DOHH2 (cell line): ENCODE measurements at regions not wholly inside any gene's neighbourhood (a gene's known extent, or its start where the extent isn't known, plus 50 kb on each side); places are given as distances from the start of the nearest gene placed in this dataset.

Experiments used
- H3F3A ChIP-seq: fragments of 200-600 bp; sonication (generic), shearing (Covaris generic); 2 replicates; pipeline ENCODE4 v1.6.0; 2016; ENCODE audit warnings: antibody characterized with exemption, mild to moderate bottlenecking; ENCODE audit not compliant: control insufficient read depth, insufficient read depth
- H3K27ac ChIP-seq: fragments of 200-600 bp; sonication (generic); 2 replicates; pipeline ENCODE4 v1.5.1; 2014; ENCODE audit warnings: low read depth, mild to moderate bottlenecking, low read length, moderate library complexity
- H3K27me3 ChIP-seq: fragments of 200-600 bp; sonication (generic); 2 replicates; pipeline ENCODE4 v1.6.1; 2014; ENCODE audit warnings: mild to moderate bottlenecking, low read length, mixed read lengths; ENCODE audit not compliant: control insufficient read depth
- H3K36me3 ChIP-seq: fragments of 200-600 bp; sonication (generic); 2 replicates; pipeline ENCODE4 v1.6.1; 2014; ENCODE audit warnings: mild to moderate bottlenecking, low read length, moderate library complexity, mixed read lengths; ENCODE audit not compliant: control insufficient read depth
- H3K4me1 ChIP-seq: fragments of 200-600 bp; sonication (generic); 2 replicates; pipeline ENCODE4 v1.6.1; 2014; ENCODE audit warnings: mild to moderate bottlenecking, low read length, mixed read lengths; ENCODE audit not compliant: control insufficient read depth
- H3K4me2 ChIP-seq: fragments of 200-600 bp; sonication (generic); 2 replicates; pipeline ENCODE4 v1.6.0; 2014; ENCODE audit warnings: mild to moderate bottlenecking, low read length, moderate library complexity
- H3K4me3 ChIP-seq: fragments of 200-600 bp; sonication (generic); 2 replicates; pipeline ENCODE4 v1.5.1; 2014; ENCODE audit warnings: mild to moderate bottlenecking, low read length, mixed read lengths
- H3K79me2 ChIP-seq: fragments of 200-600 bp; sonication (generic); 2 replicates; pipeline ENCODE4 v1.6.1; 2014; ENCODE audit warnings: mild to moderate bottlenecking, low read length, mixed read lengths; ENCODE audit not compliant: control insufficient read depth
- H3K9me2 ChIP-seq: fragments of 200-600 bp; sonication (generic); replicated peaks from 2 replicates; pipeline ENCODE4 v1.6.1; 2014; ENCODE audit warnings: mild to moderate bottlenecking, low read length, mixed read lengths; ENCODE audit not compliant: control insufficient read depth
- H3K9me3 ChIP-seq: fragments of 200-600 bp; sonication (generic); 2 replicates; pipeline ENCODE4 v1.6.1; 2014; ENCODE audit warnings: antibody characterized with exemption, low read length, mixed read lengths; ENCODE audit not compliant: control insufficient read depth, insufficient read depth
- H4K20me1 ChIP-seq: fragments of 200-600 bp; sonication (generic); 2 replicates; pipeline ENCODE4 v1.6.0; 2014; ENCODE audit warnings: low read depth, mild to moderate bottlenecking, antibody characterized with exemption, low read length, moderate library complexity; ENCODE audit not compliant: control insufficient read depth, insufficient read depth
- CTCF ChIP-seq: fragments of 200-600 bp; sonication (generic); IDR thresholded peaks from one replicate; pipeline ENCODE4 v1.5.1; 2014; ENCODE audit warnings: antibody characterized with exemption, mild to moderate bottlenecking, low read depth, low read length; ENCODE audit not compliant: poor library complexity, severe bottlenecking
- EZH2phosphoT487 ChIP-seq: fragments of 200-600 bp; sonication (generic); IDR thresholded peaks from 2 replicates; pipeline ENCODE4 v1.6.1; 2017; ENCODE audit warnings: borderline replicate concordance, mild to moderate bottlenecking, antibody characterized with exemption, low read length, moderate library complexity, mixed read lengths

- Histone ChIP-seq H3K27ac (no peak overlapping the region), H3K4me1 (no peaks in the 10 kb centered on the region), H3K4me3 (no peak overlapping the region), H3K9me2 (no peaks in the 10 kb centered on the region), H3K4me2 (no peak overlapping the region), H3K27me3 (no peaks in the 10 kb centered on the region; the same call in 1 of the 2 replicates), H3K36me3 (no peaks in the 10 kb centered on the region), H3F3A (no peaks in the 10 kb centered on the region), H4K20me1 (no peaks in the 10 kb centered on the region), H3K9me3 (0 out of 2 replicates have a peak, but pooled peaks cover 3% of the 10 kb centered on the region), H3K79me2 (no peaks in the 10 kb centered on the region)
- TF ChIP-seq CTCF (no peak), EZH2phosphoT487 (no peak)
These were observed 104.6 kb upstream of the GPBP1 start for GRCh38 chr5:57069115-57069835.

DNA sequence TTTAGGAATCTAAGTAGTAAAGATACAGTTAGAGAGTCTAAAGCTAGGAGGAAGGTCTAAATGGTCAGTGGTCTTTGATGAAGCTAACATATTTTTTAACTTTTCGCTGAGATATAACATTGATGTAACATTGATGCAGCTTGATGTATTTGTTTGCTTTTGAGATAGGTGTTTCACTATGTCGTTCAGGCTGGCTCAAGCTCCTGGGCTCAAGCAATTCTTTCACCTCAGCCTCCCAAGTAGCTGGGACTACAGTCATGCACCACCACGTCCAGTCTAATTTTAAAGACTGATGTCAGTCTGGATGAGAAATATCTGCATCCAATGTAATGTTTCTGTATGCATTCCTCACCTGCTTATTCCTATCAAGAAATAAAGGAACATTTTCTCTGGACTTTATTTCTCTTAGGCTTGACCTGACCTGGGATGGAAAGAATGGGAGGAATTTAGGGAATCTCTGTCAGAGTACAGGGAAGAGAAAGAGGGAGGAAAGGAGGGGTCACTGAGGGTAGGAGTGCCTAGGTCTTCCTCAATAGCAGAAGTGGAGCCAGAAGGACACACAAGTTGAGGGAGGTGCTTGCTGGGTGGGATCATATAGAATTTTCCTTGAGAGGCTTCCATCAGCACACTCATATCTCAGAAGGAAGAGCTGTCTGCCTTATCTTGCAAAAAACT is 101.5 kb upstream of the GPBP1 start:
- Histone ChIP-seq H3K4me1 (no peaks in the 10 kb centered on the region), H3K4me3 (no peak overlapping the region)
- no peak for TF ChIP-seq CTCF

GRCh38 chr5:57082441-57083067 is 91.3 kb upstream of the GPBP1 start:
- Histone ChIP-seq H3K36me3 (no peaks in the 10 kb centered on the region), H3K9me3 (no peaks in the 10 kb centered on the region), H3K27me3 (peaks cover 9% of the 10 kb centered on the region; the same call in 1 of the 2 replicates), H3K79me2 (no peaks in the 10 kb centered on the region), H3K27ac (no peak overlapping the region), H3K4me1 (no peaks in the 10 kb centered on the region), H4K20me1 (no peaks in the 10 kb centered on the region), H3K9me2 (no peaks in the 10 kb centered on the region), H3K4me3 (no peak overlapping the region), H3K4me2 (no peak overlapping the region), H3F3A (no peaks in the 10 kb centered on the region)
- TF ChIP-seq CTCF (no peak), EZH2phosphoT487 (no peak)

More for the DNA sequence above, 101.5 kb upstream of the GPBP1 start:
- no peak overlapping the region for H3K27ac ChIP-seq
- H3F3A ChIP-seq, result no peaks in the 10 kb centered on the region
- H3K27me3 ChIP-seq, result no peaks in the 10 kb centered on the region; the same call in 1 of the 2 replicates
- H3K36me3 ChIP-seq, result no peaks in the 10 kb centered on the region
- H3K79me2 ChIP-seq, result no peaks in the 10 kb centered on the region
- H3K4me2 ChIP-seq, result no peak overlapping the region
- no peaks in the 10 kb centered on the region for H3K9me2 ChIP-seq
- 0 out of 2 replicates have a peak, but pooled peaks cover 3% of the 10 kb centered on the region for H3K9me3 ChIP-seq
- no peaks in the 10 kb centered on the region for H4K20me1 ChIP-seq
